GM18951 (cell line): ENCODE measurements at regions not wholly inside any gene's neighbourhood (a gene's known extent, or its start where the extent isn't known, plus 50 kb on each side); places are given as distances from the start of the nearest gene placed in this dataset.

Experiments
- POLR2A ChIP-seq: IDR thresholded peaks from 4 replicates; pipeline ENCODE4 v1.6.1; 2011; ENCODE audit warnings: mild to moderate bottlenecking; ENCODE audit not compliant: insufficient read length, insufficient read depth; ENCODE audit errors: extremely low read depth
- in situ Hi-C: fragments of 300-500 bp; cut with MboI; formaldehyde crosslinking; loops from one replicate; pipeline ENCODE4 v1.12.0; 2022; ENCODE audit warnings: low sequenced_read_pairs, mixed read lengths, inconsistent platforms; ENCODE audit not compliant: unreplicated experiment

DNA sequence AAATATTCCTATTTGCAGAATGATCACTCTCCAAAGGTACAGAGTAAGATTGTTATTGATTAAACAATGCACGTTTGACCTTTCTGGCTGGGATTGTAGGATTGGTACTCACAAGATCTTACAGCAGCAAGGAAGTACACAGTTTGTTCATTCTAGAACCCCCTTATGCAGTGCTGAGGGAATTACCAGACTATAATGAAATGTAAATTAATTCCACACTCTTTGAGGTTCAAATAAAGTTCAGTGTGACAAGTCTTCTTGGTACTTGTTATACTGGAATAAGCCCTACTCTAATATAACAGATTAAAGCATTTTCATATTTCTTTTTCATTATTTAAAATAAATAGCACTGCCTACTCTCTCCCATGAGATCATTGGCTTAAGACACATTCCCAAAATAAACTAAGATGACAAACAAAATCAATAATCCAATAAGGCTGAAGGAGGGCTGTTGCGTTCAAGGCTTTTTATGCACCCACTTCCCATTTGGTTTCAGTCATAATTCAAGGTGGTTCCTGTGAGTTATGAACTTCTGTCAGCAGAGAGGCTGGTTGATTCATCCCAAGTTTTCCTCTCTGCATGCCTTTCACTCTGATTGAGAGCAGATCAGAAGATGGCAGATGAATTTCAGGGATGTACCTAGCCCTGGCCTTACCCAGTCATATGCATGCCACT lies 881.5 kb downstream of the C6orf118 start:
- in situ Hi-C loops: no loop called here
- TF ChIP-seq POLR2A: no peak

- in situ Hi-C loops: no loop called here
- no peak for TF ChIP-seq POLR2A
These were observed 884.9 kb downstream of the C6orf118 start for GRCh38 chr6:164424489-164424888.

DNA sequence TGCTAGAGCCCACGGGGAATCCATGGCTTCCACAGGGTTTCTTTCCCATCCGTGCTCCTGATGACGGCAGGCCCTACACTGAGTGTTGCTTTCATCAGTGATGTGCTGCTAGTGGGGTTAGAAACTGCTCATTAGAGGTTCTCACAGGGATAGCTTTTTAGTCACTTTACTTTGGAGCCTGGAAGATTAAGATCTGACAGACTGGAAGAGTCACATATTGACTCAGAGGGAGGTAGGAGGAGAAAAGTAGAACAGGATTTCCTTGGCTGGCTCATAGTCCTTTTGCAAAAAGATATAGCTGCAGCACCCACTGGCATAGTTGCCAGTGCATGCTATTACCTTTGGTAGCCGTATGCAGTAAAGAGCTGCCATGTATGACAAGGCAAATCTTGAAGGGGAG lies 890.3 kb downstream of the C6orf118 start:
- in situ Hi-C loops: no loop called here

DNA sequence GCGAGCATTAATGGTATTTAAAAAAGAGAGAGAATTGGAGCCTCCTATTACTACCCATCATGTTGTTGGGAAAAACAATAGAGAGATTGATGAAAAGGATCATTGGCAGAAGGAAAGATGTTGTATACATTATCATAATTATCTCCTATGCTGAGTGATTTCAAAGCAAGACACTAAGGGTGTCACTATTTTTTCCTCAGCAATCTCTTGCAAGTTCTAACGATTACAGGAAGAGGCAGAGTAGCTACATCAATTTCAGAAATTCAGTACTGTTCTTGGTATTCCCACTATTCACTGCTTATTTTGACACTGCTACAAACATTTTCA lies 891.2 kb downstream of the C6orf118 start:
- no peak for TF ChIP-seq POLR2A
- in situ Hi-C loops: no loop called here

More for the DNA sequence above, 890.3 kb downstream of the C6orf118 start:
- no peak for TF ChIP-seq POLR2A

GRCh38 chr6:164417537-164418261 lies 891.7 kb downstream of the C6orf118 start:
- TF ChIP-seq POLR2A: no peak
- in situ Hi-C loops: no loop called here

- TF ChIP-seq POLR2A: no peak
- in situ Hi-C loops: no loop called here
These were observed 893.4 kb downstream of the C6orf118 start for GRCh38 chr6:164415832-164416563.

DNA sequence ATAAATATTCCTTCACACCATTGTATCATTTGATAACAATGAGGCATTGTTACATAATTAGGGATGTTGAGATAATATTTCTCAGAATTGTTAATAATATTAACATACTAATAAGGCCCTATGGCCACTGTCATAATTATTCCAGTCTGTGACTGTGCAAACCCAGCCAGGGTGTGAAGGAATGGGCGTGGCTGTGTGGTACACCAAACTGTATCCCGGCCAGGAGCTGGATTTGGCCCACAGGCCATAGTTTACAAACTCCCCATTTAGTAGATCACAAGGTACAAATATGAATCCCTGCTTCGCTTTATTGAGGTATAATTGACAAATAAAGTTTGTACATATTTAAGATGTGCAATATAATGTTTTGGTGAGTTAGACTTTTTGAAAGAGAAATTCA lies 894.7 kb downstream of the C6orf118 start:
- TF ChIP-seq POLR2A: no peak
- in situ Hi-C loops: no loop called here

GRCh38 chr6:164412566-164412965 lies 896.8 kb downstream of the C6orf118 start:
- in situ Hi-C loops: no loop called here

DNA sequence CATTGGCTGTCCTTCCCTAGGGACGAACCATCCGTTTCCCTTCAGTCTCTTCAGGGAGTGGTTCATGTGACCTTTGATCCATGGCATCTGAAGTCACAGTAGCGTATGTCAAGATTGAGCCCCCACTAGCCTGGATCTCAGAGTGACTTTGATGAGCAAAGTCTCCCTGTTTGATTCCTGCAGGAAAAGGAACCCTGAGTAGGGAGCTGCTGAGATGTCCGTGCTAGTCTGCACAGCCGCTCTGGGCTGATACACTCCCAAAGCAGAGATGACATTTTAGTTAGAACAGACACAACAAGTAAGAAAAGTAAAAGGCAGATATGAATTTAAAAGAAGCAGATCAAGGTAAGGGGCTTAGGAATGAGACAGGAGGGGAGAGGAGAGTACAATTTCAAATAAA lies 899.4 kb downstream of the C6orf118 start:
- TF ChIP-seq POLR2A: no peak
- in situ Hi-C loops: no loop called here

More at GRCh38 chr6:164412566-164412965, 896.8 kb downstream of the C6orf118 start:
- TF ChIP-seq POLR2A: no peak

- in situ Hi-C loops: no loop called here
- no peak for TF ChIP-seq POLR2A
These were observed 899.9 kb downstream of the C6orf118 start for GRCh38 chr6:164409309-164410009.

- no peak for TF ChIP-seq POLR2A
- in situ Hi-C loops: no loop called here
These were observed 900.5 kb downstream of the C6orf118 start for GRCh38 chr6:164408868-164409267.

GRCh38 chr6:164404812-164405488 lies 904.5 kb downstream of the C6orf118 start:
- in situ Hi-C loops: no loop called here

GRCh38 chr6:164401871-164402270 lies 907.5 kb downstream of the C6orf118 start:
- in situ Hi-C loops: no loop called here
- no peak for TF ChIP-seq POLR2A

More at GRCh38 chr6:164404812-164405488, 904.5 kb downstream of the C6orf118 start:
- no peak for TF ChIP-seq POLR2A
